HUES6 (cell line): ENCODE measurements at regions not wholly inside any gene's neighbourhood (a gene's known extent, or its start where the extent isn't known, plus 50 kb on each side); places are given as distances from the start of the nearest gene placed in this dataset.

ENCODE experiments used
- H3K27ac ChIP-seq: 2 replicates; pipeline ENCODE4 v1.7.0; 2013; ENCODE audit warnings: low read depth, mild to moderate bottlenecking, low read length, inconsistent platforms
- H3K27me3 ChIP-seq: 2 replicates; pipeline ENCODE4 v1.6.1; 2013; ENCODE audit warnings: low read length; ENCODE audit not compliant: control insufficient read depth, insufficient read depth
- H3K36me3 ChIP-seq: 2 replicates; pipeline ENCODE4 v1.6.1; 2013; ENCODE audit warnings: low read length; ENCODE audit not compliant: control insufficient read depth, insufficient read depth
- H3K4me1 ChIP-seq: 2 replicates; pipeline ENCODE4 v1.6.1; 2013; ENCODE audit warnings: low read length; ENCODE audit not compliant: control insufficient read depth, insufficient read depth
- H3K4me3 ChIP-seq: 2 replicates; pipeline ENCODE4 v1.5.1; 2013; ENCODE audit warnings: low read depth, low read length
- H3K9ac ChIP-seq: one replicate; pipeline ENCODE4 v1.6.1; 2013; ENCODE audit warnings: mild to moderate bottlenecking, low read length
- H3K9me3 ChIP-seq: 2 replicates; pipeline ENCODE4 v1.6.1; 2013; ENCODE audit warnings: low read depth, low read length; ENCODE audit not compliant: control insufficient read depth, insufficient read depth

DNA sequence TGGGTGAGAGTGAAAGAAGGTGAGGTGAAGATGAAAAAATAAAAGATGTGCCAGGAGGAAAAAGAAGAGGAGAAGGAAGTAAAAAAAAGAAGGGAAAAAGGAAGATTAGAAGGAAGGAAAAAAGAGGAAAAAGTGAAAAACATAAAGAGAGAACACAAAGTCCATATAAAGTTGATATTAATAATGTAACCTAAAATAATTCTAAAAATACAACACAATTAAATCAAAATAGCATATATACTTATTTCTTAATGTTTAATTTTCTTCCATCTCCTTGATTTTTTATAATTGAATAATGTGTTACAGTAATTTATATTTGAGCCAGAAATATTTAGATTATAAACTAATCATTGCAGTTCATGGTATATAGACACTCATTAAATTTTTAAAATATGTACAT, 124.4 kb upstream of the NOVA1 start:
- Histone ChIP-seq H3K27ac (no peak overlapping the region), H3K4me3 (no peak overlapping the region), H3K9ac (no peak overlapping the region), H3K27me3 (no peaks in the 10 kb centered on the region), H3K9me3 (no peaks in the 10 kb centered on the region), H3K36me3 (no peaks in the 10 kb centered on the region), H3K4me1 (no peaks in the 10 kb centered on the region)

DNA sequence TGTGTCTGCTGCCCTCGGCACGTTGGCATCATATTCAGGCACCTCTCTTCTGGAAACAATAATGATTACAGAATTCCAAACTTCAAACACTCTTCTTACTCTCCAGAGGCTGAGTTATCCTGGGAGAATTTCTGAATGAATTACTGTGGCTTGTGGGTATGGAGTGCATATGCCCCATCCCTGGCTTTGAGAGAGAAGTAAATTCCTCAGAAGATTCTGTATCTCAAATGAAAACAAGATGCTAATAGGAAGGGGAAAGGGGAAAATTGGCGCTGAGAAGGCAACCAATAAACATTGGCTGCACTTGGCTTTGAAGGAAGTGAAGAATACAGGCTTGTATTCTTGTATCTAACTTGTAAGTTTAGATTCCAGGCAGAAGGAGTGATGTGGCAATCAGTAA, 132.0 kb upstream of the NOVA1 start:
- Histone ChIP-seq H3K4me1 (no peaks in the 10 kb centered on the region), H3K27ac (no peak overlapping the region), H3K9me3 (no peaks in the 10 kb centered on the region), H3K27me3 (no peaks in the 10 kb centered on the region), H3K4me3 (no peak overlapping the region), H3K36me3 (no peaks in the 10 kb centered on the region), H3K9ac (no peak overlapping the region)

DNA sequence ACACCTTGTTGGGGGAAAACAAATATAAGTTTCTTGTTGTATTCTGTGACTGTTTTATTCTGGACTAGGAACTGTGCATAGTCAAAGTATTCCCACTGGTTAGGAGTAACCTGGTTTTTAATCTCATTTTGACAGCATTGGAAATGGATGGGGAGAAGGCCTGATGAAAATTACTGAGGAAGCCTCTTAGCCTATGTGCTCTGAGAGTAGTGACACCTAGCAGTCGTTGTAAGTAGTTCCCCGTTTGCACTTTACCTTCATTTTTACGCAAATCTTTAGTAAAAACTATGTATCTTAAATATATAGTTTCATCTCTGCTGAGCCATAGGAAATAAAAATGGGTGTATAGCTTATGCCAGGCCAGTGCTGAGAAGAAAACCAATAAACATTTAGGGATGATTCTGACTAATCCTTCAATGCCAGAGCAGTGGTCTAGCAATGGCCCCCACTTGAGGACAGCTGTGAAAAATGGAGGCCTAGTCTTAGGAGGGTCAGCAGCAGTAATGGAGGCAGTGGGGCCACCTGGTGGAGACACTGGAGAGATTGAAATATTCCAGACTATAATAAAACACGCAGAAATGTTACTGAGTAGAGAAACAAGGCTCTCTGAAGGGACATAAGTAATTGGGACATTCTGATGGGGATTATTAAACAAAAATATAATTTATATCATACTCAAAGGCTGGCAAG, 133.2 kb upstream of the NOVA1 start:
- H3K27ac ChIP-seq: no peak overlapping the region
- H3K27me3 ChIP-seq: no peaks in the 10 kb centered on the region
- H3K4me1 ChIP-seq: no peaks in the 10 kb centered on the region
- H3K9ac ChIP-seq: no peak overlapping the region
- H3K9me3 ChIP-seq: no peaks in the 10 kb centered on the region
- H3K36me3 ChIP-seq: no peaks in the 10 kb centered on the region
- no peak overlapping the region for H3K4me3 ChIP-seq

DNA sequence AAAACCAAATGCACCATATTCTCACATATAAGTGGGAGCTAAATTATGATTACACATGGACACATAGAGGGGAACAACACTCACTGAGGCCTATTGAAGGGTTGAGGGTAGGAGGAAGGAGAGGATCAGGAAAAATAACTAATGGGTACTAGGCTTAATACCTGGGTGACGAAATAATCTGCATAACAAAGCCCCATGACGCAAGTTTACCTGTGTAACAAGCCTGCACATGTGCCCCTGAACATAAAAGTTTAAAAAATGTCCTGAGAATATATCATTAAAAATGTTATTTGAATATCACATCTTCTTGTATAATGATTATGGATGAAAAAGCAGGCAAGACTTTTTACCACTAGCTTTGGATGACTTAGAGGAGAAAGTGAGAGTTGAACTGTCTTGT, 138.0 kb upstream of the NOVA1 start:
- no peaks in the 10 kb centered on the region for H3K27me3 ChIP-seq
- no peak overlapping the region for H3K27ac ChIP-seq
- H3K4me3 ChIP-seq: no peak overlapping the region
- no peaks in the 10 kb centered on the region for H3K36me3 ChIP-seq
- H3K4me1 ChIP-seq: no peaks in the 10 kb centered on the region
- no peaks in the 10 kb centered on the region for H3K9me3 ChIP-seq
- H3K9ac ChIP-seq: no peak overlapping the region

- H3K27me3 ChIP-seq: no peaks in the 10 kb centered on the region
- no peaks in the 10 kb centered on the region for H3K4me1 ChIP-seq
- H3K27ac ChIP-seq: no peak overlapping the region
- no peak overlapping the region for H3K4me3 ChIP-seq
- H3K9me3 ChIP-seq: no peaks in the 10 kb centered on the region
- no peaks in the 10 kb centered on the region for H3K36me3 ChIP-seq
- H3K9ac ChIP-seq: no peak overlapping the region
These were observed 140.7 kb upstream of the NOVA1 start for GRCh38 chr14:26738571-26738970.

DNA sequence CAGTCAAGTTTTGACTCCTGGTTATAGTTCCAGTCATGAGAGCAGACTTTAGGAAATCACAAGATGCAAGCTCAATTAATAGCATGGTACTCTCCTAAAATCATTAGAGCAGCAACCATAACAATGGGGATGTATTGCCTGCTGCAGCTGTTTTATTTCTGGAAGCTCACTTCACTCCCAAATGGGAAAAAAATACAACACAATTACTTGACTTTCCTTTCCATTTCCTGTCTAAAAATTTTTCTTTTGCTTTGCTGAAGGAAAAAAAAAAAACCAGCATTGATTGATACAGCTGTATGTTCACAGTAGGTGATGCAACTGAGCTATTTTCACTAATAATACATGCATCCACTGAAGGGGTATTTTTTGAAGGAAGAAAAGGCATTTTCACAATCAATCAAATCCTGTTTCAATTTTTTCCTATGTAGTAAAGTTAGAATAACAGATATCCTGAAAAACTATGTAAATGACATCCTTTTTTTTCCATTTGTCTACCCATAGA, 143.9 kb upstream of the NOVA1 start:
- Histone ChIP-seq H3K27ac (no peak overlapping the region), H3K9me3 (no peaks in the 10 kb centered on the region), H3K4me1 (no peaks in the 10 kb centered on the region), H3K27me3 (no peaks in the 10 kb centered on the region), H3K36me3 (no peaks in the 10 kb centered on the region), H3K4me3 (no peak overlapping the region), H3K9ac (no peak overlapping the region)

GRCh38 chr14:26743284-26743683, 145.5 kb upstream of the NOVA1 start:
- H3K4me3 ChIP-seq: no peak overlapping the region
- no peaks in the 10 kb centered on the region for H3K36me3 ChIP-seq
- no peak overlapping the region for H3K9ac ChIP-seq
- no peak overlapping the region for H3K27ac ChIP-seq
- H3K9me3 ChIP-seq: no peaks in the 10 kb centered on the region
- no peaks in the 10 kb centered on the region for H3K27me3 ChIP-seq
- H3K4me1 ChIP-seq: no peaks in the 10 kb centered on the region

DNA sequence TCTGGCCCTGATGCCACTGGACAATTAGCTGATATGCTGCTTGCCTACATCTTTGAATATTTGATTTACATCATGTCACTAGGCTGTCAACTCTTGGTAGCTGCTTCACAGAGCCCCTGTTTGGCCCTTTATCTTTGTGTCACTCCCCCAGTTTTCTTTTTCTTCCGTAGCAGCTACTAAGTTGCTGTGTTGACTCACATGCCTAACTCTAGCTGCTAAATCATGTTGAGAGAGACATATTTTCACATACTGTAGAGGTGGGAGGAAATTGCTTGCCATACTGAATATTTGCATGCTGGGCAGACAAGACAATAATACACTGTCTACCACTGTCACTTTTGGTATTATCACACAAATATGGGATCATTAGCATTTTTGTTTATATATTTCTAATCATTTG, 147.1 kb upstream of the NOVA1 start:
- Histone ChIP-seq H3K4me3 (no peak overlapping the region), H3K36me3 (no peaks in the 10 kb centered on the region), H3K9me3 (no peaks in the 10 kb centered on the region), H3K27me3 (no peaks in the 10 kb centered on the region), H3K4me1 (no peaks in the 10 kb centered on the region), H3K9ac (no peak overlapping the region), H3K27ac (no peak overlapping the region)

DNA sequence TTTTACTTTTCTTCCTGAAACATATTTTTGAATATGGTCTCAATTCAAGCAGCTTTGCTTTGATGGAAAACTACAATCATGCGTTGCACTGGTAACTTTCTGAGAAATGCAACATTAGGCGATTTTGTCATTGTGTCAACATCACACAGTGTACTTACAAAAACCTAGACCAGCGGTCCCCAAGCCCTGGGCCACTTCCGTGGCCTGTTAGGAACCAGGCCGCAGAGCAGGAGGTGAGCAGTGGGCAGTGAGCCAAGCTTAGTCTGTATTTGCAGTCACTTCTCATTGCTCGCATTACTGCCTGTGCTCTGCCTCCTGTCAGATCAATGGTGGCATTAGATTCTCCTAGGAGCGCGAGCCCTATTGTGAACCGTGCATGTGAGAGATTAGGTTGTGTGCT, 163.7 kb upstream of the NOVA1 start:
- peaks cover 5% of the 10 kb centered on the region; the same call in 1 of the 2 replicates for H3K4me1 ChIP-seq
- no peaks in the 10 kb centered on the region for H3K9me3 ChIP-seq
- H3K9ac ChIP-seq: no peak overlapping the region
- no peaks in the 10 kb centered on the region for H3K27me3 ChIP-seq
- no peak overlapping the region for H3K27ac ChIP-seq
- H3K36me3 ChIP-seq: no peaks in the 10 kb centered on the region
- H3K4me3 ChIP-seq: no peak overlapping the region

DNA sequence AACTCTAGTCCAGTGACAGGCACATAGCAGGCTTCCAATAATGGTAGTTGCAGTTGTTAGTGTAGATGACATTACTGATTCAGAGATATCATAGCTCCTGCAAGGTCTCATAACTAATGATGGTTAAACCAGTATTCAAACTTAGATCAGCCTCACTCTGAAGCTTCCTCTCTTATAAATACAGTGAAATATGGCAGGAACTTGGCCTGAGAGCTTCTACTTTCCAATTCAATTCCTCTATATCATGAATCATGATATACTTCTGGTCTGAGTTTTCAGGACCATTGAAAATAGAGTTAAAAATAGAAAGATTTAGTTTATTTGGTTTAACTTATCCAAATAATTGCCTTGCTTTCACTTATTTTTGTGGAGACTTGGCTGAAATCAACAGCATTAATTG, 167.5 kb upstream of the NOVA1 start:
- no peaks in the 10 kb centered on the region for H3K9me3 ChIP-seq
- no peak overlapping the region for H3K4me3 ChIP-seq
- no peak overlapping the region for H3K27ac ChIP-seq
- H3K9ac ChIP-seq: no peak overlapping the region
- H3K4me1 ChIP-seq: peaks cover 5% of the 10 kb centered on the region; the same call in 1 of the 2 replicates
- H3K27me3 ChIP-seq: no peaks in the 10 kb centered on the region
- no peaks in the 10 kb centered on the region for H3K36me3 ChIP-seq

DNA sequence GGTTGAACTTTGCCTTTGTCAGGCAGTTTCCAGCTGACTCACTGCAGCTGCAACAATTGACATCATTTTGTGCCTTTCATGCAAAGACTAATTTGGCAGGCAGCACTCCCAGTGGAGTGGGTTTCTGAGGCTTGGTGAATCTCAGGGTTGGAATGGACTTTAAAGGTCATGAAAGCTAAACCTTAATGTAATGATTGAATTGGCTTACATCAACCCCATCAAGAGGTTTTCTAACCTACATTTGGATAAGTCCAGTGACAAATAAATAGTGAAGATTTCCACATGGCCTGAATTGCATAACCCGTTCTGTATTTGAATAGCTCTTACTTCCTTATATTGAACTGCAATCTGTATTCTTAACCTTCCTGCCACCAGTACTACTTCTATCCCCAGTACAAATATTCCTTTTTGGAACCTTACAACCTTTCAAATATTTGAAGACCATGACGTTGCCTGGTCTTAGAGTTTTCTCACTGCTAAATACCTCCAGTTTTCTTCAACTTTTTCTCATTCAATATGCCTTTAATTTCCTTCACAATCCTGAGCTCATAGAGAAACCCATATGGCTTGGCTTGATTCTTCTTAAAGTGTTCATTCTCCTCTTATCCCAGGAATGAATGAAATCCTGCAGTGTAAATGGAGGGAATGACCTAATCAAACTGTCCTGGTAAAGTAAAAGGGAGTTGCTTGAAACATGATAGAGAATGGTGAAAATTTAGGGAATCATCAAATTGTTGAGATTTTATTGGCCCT, 168.1 kb upstream of the NOVA1 start:
- Histone ChIP-seq H3K9ac (no peak overlapping the region), H3K9me3 (no peaks in the 10 kb centered on the region), H3K27me3 (no peaks in the 10 kb centered on the region), H3K27ac (no peak overlapping the region), H3K36me3 (no peaks in the 10 kb centered on the region), H3K4me1 (peaks cover 5% of the 10 kb centered on the region; the same call in 1 of the 2 replicates), H3K4me3 (no peak overlapping the region)
